AG09319 (cell line): ENCODE measurements at regions not wholly inside any gene's neighbourhood (a gene's known extent, or its start where the extent isn't known, plus 50 kb on each side); places are given as distances from the start of the nearest gene placed in this dataset.
A peak's percentile ranks its signal among the peaks of the same experiment; 100 is the strongest.

Source experiments
- DNase-seq: peaks from one replicate; pipeline ENCODE4 v3.0.0-alpha.2; 2010; ENCODE audit warnings: low read depth; ENCODE audit errors: extremely low read depth
- CTCF ChIP-seq: IDR thresholded peaks from 2 replicates; pipeline ENCODE4 v1.5.1; 2011; ENCODE audit warnings: low read depth, mild to moderate bottlenecking, inconsistent platforms, low read length, moderate library complexity

- TF ChIP-seq CTCF: no peak
- DNase-seq: no peak
Observed at GRCh38 chr4:112075906-112076305, 69.3 kb upstream of the FAM241A start.

GRCh38 chr4:112076919-112077608 is 68.2 kb upstream of the FAM241A start:
- TF ChIP-seq CTCF: no peak
- DNase-seq: no peak

GRCh38 chr4:112077743-112078142 is 67.5 kb upstream of the FAM241A start:
- no peak for TF ChIP-seq CTCF
- no peak for DNase-seq

- DNase-seq: peak; percentile 7
- TF ChIP-seq CTCF: no peak
Observed at GRCh38 chr4:112082954-112083586, 62.2 kb upstream of the FAM241A start.

GRCh38 chr4:112083587-112084347 is 61.5 kb upstream of the FAM241A start:
- no peak for TF ChIP-seq CTCF
- no peak for DNase-seq

GRCh38 chr4:112085156-112086035 is 59.9 kb upstream of the FAM241A start:
- no peak for TF ChIP-seq CTCF
- DNase-seq: no peak
